ENCODE measurements at regions not wholly inside any gene's neighbourhood (a gene's known extent, or its start where the extent isn't known, plus 50 kb on each side); places are given as distances from the start of the nearest gene placed in this dataset.

DNA sequence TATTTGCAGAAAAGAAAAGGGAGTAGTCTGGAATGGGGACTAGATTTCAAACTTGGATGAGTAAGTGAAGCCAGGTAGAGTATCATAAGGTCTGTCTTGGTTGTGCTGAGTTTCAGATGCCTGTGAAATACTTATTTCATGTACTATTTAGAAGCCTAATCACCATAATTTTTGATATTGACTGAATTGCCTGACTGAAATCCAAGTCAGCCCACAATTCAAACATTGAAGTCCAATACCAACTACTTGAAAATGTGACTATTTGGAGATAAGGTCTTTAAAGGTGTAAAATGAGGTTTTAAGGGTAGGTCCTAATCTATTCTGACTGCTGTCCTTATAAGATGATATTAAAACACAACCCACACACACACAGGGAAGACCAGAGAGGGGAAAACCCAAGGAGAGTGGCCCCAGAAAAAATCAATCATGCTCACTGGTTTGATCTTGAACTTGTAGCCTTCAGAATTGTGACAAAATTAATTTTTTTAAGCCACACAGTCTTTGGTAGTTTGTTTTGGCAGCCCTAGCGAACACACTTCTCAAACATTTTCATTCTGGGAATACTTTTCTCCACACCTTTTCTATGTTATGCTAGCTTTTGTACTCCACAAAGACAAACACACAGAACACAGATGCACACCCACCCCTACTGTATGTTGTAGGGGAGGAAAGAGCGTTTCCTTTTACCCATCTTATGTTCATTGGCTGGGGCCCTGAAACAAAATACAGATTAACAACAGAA is 126.3 kb downstream of the HFE start:
- Histone ChIP-seq H3K23ac (ENCODE audit: low read depth, low read length, poor library complexity) (no peak overlapping the region), H4K8ac (ENCODE audit: low read depth, low read length) (no peak overlapping the region), H2BK120ac (ENCODE audit: low read depth, low read length) (no peak overlapping the region), H3K27ac (replicated peaks; ENCODE audit: low read length) (no peak overlapping the region), H3K9me3 (replicated peaks in 1 of 2; ENCODE audit: control insufficient read depth in 2 of 2, insufficient read depth in 1 of 2, low read depth in 1 of 2, low read length in 2 of 2) (no peaks in the 10 kb centered on the region), H3K4me3 (ENCODE audit: low read length in 2 of 2) (no peak overlapping the region), H3K27me3 (ENCODE audit: control insufficient read depth in 3 of 3, insufficient read depth in 3 of 3, low read depth in 1 of 3, low read length in 3 of 3) (no peaks in the 10 kb centered on the region), H3K36me3 (replicated peaks in 1 of 2; ENCODE audit: control insufficient read depth in 2 of 2, insufficient read depth in 2 of 2, low read length in 2 of 2) (no peaks in the 10 kb centered on the region), H3K14ac (ENCODE audit: low read length) (no peak overlapping the region), H3K4ac (ENCODE audit: low read length) (no peak overlapping the region), H2BK12ac (ENCODE audit: low read length) (no peak overlapping the region), H2AK5ac (ENCODE audit: low read depth, low read length) (no peak overlapping the region), H3K18ac (ENCODE audit: low read length) (no peak overlapping the region), H3K9ac (ENCODE audit: low read depth, low read length, poor library complexity) (no peak overlapping the region), H2AFZ (ENCODE audit: low read length) (no peak overlapping the region), H3K4me2 (ENCODE audit: insufficient read depth, low read length, poor library complexity, severe bottlenecking) (no peak overlapping the region), H3K4me1 (ENCODE audit: control insufficient read depth in 2 of 2, insufficient read depth in 1 of 2, low read depth in 1 of 2, low read length in 2 of 2) (no peaks in the 10 kb centered on the region), H2BK15ac (ENCODE audit: low read length) (no peak overlapping the region), H4K91ac (ENCODE audit: low read depth, low read length, poor library complexity) (no peak overlapping the region), H2BK5ac (ENCODE audit: low read length) (no peak overlapping the region), H3K79me1 (ENCODE audit: low read depth, low read length) (no peaks in the 10 kb centered on the region)
- no CpG with 5 or more reads among the region's 2 CpGs for WGBS, 2 donors (ENCODE audit: extremely low coverage in 2 of 2, insufficient read length in 2 of 2, insufficient replicate concordance in 1 of 2)
- DNase-seq (ENCODE audit: low spot score) = no peak

DNA sequence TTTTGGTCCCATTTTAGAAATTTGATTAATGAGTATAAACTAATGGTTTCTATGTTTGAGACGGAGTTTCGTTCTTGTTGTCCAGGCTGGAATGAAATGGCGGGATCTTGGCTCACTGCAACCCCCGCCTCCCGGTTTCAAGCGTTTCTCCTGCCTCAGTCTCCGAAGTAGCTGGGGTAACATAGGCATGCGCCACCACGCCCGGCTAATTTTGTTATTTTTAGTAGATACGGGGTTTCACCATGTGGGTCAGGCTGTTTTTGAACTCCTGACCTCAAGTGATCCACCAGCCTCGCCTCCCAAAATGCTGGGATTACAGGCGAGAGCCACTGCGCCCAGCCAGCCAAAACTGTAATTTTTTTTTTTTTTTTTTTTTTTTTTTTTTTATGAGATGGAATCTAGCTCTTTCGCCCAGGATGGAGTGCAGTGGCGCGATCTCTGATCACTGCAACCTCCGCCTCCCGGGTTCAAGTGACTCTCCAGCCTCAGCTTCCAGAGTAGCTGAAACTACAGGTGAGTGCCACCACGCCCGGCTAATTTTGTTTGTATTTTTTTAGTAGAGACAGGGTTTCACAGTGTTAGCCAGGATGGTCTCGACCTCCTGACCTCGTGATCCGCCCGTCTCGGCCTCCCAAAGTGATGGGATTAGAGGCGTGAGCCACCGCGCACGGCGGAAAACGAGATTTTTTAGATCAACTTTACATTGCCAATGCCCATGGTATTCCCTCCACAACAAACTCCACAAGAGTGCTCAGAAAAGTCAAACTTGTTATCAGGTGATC is 127.8 kb downstream of the HFE start:
- no CpG with 5 or more reads among the region's 32 CpGs for WGBS, 2 donors (ENCODE audit: extremely low coverage in 2 of 2, insufficient read length in 2 of 2, insufficient replicate concordance in 1 of 2)
- H3K14ac ChIP-seq (ENCODE audit: low read length) = no peak overlapping the region
- H3K27ac ChIP-seq (replicated peaks; ENCODE audit: low read length) = peak overlapping the region; percentile 84
- H3K18ac ChIP-seq (ENCODE audit: low read length) = no peak overlapping the region
- DNase-seq (ENCODE audit: low spot score) = no peak
- no peak overlapping the region for H2BK15ac ChIP-seq (ENCODE audit: low read length)
- H2AK5ac ChIP-seq (ENCODE audit: low read depth, low read length) = peak overlapping the region; percentile 81
- peak overlapping the region; percentile 72 for H3K4me2 ChIP-seq (ENCODE audit: insufficient read depth, low read length, poor library complexity, severe bottlenecking)
- H3K23ac ChIP-seq (ENCODE audit: low read depth, low read length, poor library complexity) = no peak overlapping the region
- peak overlapping the region; percentile 50 to 89 for H3K4me3 ChIP-seq (ENCODE audit: low read length in 2 of 2)
- H2BK5ac ChIP-seq (ENCODE audit: low read length) = no peak overlapping the region
- H2BK120ac ChIP-seq (ENCODE audit: low read depth, low read length) = no peak overlapping the region
- H3K9ac ChIP-seq (ENCODE audit: low read depth, low read length, poor library complexity) = no peak overlapping the region
- no peak overlapping the region for H2AFZ ChIP-seq (ENCODE audit: low read length)
- no peaks in the 10 kb centered on the region for H3K27me3 ChIP-seq (ENCODE audit: control insufficient read depth in 3 of 3, insufficient read depth in 3 of 3, low read depth in 1 of 3, low read length in 3 of 3)
- H3K9me3 ChIP-seq (replicated peaks in 1 of 2; ENCODE audit: control insufficient read depth in 2 of 2, insufficient read depth in 1 of 2, low read depth in 1 of 2, low read length in 2 of 2) = no peaks in the 10 kb centered on the region
- no peaks in the 10 kb centered on the region for H3K79me1 ChIP-seq (ENCODE audit: low read depth, low read length)
- no peak overlapping the region for H4K8ac ChIP-seq (ENCODE audit: low read depth, low read length)
- no peak overlapping the region for H4K91ac ChIP-seq (ENCODE audit: low read depth, low read length, poor library complexity)
- no peak overlapping the region for H3K4ac ChIP-seq (ENCODE audit: low read length)
- no peaks in the 10 kb centered on the region for H3K36me3 ChIP-seq (replicated peaks in 1 of 2; ENCODE audit: control insufficient read depth in 2 of 2, insufficient read depth in 2 of 2, low read length in 2 of 2)
- peaks cover 2% of the 10 kb centered on the region in 2 donors for H3K4me1 ChIP-seq (ENCODE audit: control insufficient read depth in 2 of 2, insufficient read depth in 1 of 2, low read depth in 1 of 2, low read length in 2 of 2)
- H2BK12ac ChIP-seq (ENCODE audit: low read length) = no peak overlapping the region

DNA sequence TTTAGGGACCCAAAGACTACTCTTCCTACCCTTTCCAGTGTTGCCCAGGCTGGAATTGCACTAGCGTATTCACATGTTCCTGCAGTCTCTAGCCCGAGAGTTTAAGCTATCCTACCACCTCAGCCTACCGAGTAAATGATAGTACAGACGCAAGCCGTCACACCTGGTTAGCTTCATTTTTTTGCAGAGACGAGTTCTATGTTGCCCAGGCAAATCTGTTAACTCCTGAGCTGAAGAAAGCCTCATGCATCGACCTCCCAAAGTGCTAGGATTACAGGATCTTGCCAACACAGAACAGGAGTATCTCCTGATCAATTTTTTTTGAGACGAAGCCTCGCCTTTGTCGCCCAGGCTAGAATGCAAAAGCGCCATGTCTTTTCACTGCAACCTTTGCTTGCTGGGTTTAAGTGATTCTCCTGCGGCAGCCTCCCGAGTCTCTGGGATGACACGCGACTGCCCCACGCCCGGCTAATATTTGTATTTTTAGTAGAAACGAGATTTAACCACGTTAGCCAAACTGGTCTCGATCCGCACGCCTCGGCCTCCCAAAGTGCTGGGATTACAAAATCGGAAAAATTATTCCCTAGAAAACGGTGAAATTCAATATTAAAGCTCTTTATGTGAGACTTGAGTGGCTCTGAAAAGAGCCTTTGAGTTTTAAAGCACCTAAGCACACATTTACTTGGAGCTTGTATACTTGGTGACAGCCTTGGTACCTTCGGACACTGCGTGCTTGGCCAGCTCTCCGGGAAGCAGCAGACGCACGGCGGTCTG is 128.5 kb downstream of the HFE start:
- H3K27ac ChIP-seq (replicated peaks; ENCODE audit: low read length) = peak overlapping the region; percentile 84
- DNase-seq (ENCODE audit: low spot score) = no peak

More for the DNA sequence above, 128.5 kb downstream of the HFE start:
- Histone ChIP-seq H4K8ac (ENCODE audit: low read depth, low read length) (no peak overlapping the region), H3K4me3 (ENCODE audit: low read length in 2 of 2) (peak overlapping the region; percentile 50 to 89), H2AK5ac (ENCODE audit: low read depth, low read length) (no peak overlapping the region), H3K9ac (ENCODE audit: low read depth, low read length, poor library complexity) (peak overlapping the region; percentile 83), H2AFZ (ENCODE audit: low read length) (no peak overlapping the region), H4K91ac (ENCODE audit: low read depth, low read length, poor library complexity) (no peak overlapping the region), H3K36me3 (replicated peaks in 1 of 2; ENCODE audit: control insufficient read depth in 2 of 2, insufficient read depth in 2 of 2, low read length in 2 of 2) (no peaks in the 10 kb centered on the region), H3K79me1 (ENCODE audit: low read depth, low read length) (no peaks in the 10 kb centered on the region), H3K9me3 (replicated peaks in 1 of 2; ENCODE audit: control insufficient read depth in 2 of 2, insufficient read depth in 1 of 2, low read depth in 1 of 2, low read length in 2 of 2) (no peaks in the 10 kb centered on the region), H3K18ac (ENCODE audit: low read length) (peak overlapping the region; percentile 92), H2BK5ac (ENCODE audit: low read length) (peak overlapping the region; percentile 69), H3K27me3 (ENCODE audit: control insufficient read depth in 3 of 3, insufficient read depth in 3 of 3, low read depth in 1 of 3, low read length in 3 of 3) (no peaks in the 10 kb centered on the region), H3K4me1 (ENCODE audit: control insufficient read depth in 2 of 2, insufficient read depth in 1 of 2, low read depth in 1 of 2, low read length in 2 of 2) (peaks cover 2 to 5% of the 10 kb centered on the region in 2 donors), H2BK120ac (ENCODE audit: low read depth, low read length) (no peak overlapping the region), H3K23ac (ENCODE audit: low read depth, low read length, poor library complexity) (peak overlapping the region; percentile 95), H3K4ac (ENCODE audit: low read length) (no peak overlapping the region), H2BK15ac (ENCODE audit: low read length) (no peak overlapping the region), H3K14ac (ENCODE audit: low read length) (no peak overlapping the region), H2BK12ac (ENCODE audit: low read length) (no peak overlapping the region), H3K4me2 (ENCODE audit: insufficient read depth, low read length, poor library complexity, severe bottlenecking) (peak overlapping the region; percentile 72)
- no CpG with 5 or more reads among the region's 31 CpGs for WGBS, 2 donors (ENCODE audit: extremely low coverage in 2 of 2, insufficient read length in 2 of 2, insufficient replicate concordance in 1 of 2)
